DND-41 (cell line): ENCODE measurements at regions not wholly inside any gene's neighbourhood (a gene's known extent, or its start where the extent isn't known, plus 50 kb on each side); places are given as distances from the start of the nearest gene placed in this dataset.

Source experiments
- ATAC-seq: fragments of 200-7000 bp; cut with Tn5 transposase; 3 replicates; pipeline ENCODE4 v1.9.1; 2021; ENCODE audit warnings: low read depth; ENCODE audit not compliant: insufficient read depth
- DNase-seq: peaks from one replicate; pipeline ENCODE4 v3.0.0-alpha.2; 2020
- H2AFZ ChIP-seq: 2 replicates; pipeline ENCODE4 v1.6.0; 2012; ENCODE audit warnings: low read depth, low read length
- H3K27ac ChIP-seq: 2 replicates; pipeline ENCODE4 v1.5.1; 2012; ENCODE audit warnings: low read length, inconsistent platforms
- H3K27me3 ChIP-seq: fragments of 200-600 bp; sonication (generic); 2 replicates; pipeline ENCODE4 v1.6.0; 2012; ENCODE audit warnings: low read length, mild to moderate bottlenecking, inconsistent platforms; ENCODE audit not compliant: insufficient read depth, poor library complexity
- H3K36me3 ChIP-seq: 2 replicates; pipeline ENCODE4 v1.5.1; 2012; ENCODE audit warnings: low read length, inconsistent platforms; ENCODE audit not compliant: insufficient read depth
- H3K4me1 ChIP-seq: 2 replicates; pipeline ENCODE4 v1.5.1; 2012; ENCODE audit warnings: mild to moderate bottlenecking, low read length; ENCODE audit not compliant: insufficient read depth
- H3K4me2 ChIP-seq: 2 replicates; pipeline ENCODE4 v1.6.0; 2012; ENCODE audit warnings: mild to moderate bottlenecking, moderate library complexity, low read length, inconsistent platforms; ENCODE audit not compliant: insufficient read depth
- H3K4me3 ChIP-seq, 2 experiments: fragments of 200-600 bp in 1 of 2; shearing (Covaris generic) in 1 of 2; 2 replicates each; pipeline ENCODE4 v1.5.1; 2012 to 2016; ENCODE audit warnings: inconsistent platforms in 2 of 2, low read length in 2 of 2, mild to moderate bottlenecking in 2 of 2, low read depth in 1 of 2, moderate library complexity in 1 of 2
- H3K79me2 ChIP-seq: 2 replicates; pipeline ENCODE4 v1.6.0; 2012; ENCODE audit warnings: low read length, inconsistent platforms; ENCODE audit not compliant: insufficient read depth
- H3K9ac ChIP-seq: 2 replicates; pipeline ENCODE4 v1.6.0; 2012; ENCODE audit warnings: low read depth, mild to moderate bottlenecking, inconsistent platforms, low read length, moderate library complexity
- H3K9me3 ChIP-seq: 2 replicates; pipeline ENCODE4 v1.5.1; 2012; ENCODE audit warnings: low read length, moderate library complexity, mild to moderate bottlenecking, inconsistent platforms; ENCODE audit not compliant: insufficient read depth, severe bottlenecking
- H4K20me1 ChIP-seq: 2 replicates; pipeline ENCODE4 v1.6.0; 2012; ENCODE audit warnings: low read length; ENCODE audit not compliant: insufficient read depth
- CTCF ChIP-seq: IDR thresholded peaks from 2 replicates; pipeline ENCODE4 v1.5.1; 2012; ENCODE audit warnings: borderline replicate concordance, low read length, moderate library complexity, mild to moderate bottlenecking; ENCODE audit not compliant: poor library complexity, severe bottlenecking; ENCODE audit errors: extremely low read depth
- EZH2 ChIP-seq: IDR thresholded peaks from 3 replicates; pipeline ENCODE4 v1.6.1; 2012; ENCODE audit warnings: borderline replicate concordance, low read depth, mild to moderate bottlenecking, moderate library complexity, low read length, inconsistent platforms; ENCODE audit not compliant: severe bottlenecking

DNA sequence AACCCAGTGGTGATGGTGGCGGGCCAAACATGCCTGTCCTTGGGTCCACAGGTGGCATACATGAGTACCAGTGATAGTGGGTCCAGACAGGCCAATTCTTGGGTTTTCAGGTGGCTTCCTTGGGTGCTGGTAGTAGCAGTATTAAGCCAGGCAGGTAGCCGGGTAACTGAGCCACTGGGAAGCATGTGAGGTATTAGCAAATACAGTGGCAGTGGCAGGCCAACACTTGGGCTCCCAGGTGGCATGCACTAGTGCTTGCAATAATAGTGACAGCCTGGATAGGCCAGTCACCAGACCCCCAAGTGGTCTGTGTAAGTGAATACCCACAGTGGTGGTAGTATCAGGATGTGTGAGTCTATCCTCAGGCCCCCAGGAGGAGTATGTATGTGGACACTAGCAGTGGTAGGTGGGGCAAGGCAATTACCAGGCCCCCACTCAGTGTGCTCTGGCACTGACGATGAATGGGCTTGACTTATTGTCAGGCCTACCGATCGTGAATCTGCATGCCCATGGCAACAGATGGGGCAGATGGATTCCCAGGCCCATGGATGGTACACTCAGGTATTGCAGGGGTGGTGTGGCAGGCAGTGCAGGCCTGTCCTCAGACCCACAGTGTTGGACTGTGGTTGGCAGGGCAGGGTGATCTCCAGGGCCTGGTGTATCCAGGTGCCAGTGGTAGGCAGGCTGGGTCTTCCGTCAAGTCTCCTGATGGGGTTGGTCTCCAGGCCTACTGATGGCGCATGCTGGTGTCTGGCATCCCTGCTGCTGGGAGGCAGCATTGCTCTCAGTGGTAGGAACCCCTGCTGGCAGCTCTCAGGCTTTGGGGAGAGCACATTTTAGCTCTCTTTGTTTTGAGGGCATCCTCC is 840.7 kb downstream of the FAM181B start:
- H3K4me2 ChIP-seq, result no peak overlapping the region
- H3K4me3 ChIP-seq, result no peak overlapping the region
- no peaks in the 10 kb centered on the region for H3K27me3 ChIP-seq
- H3K79me2 ChIP-seq, result no peaks in the 10 kb centered on the region
- H3K36me3 ChIP-seq, result no peaks in the 10 kb centered on the region
- no peaks in the 10 kb centered on the region; the same call in 1 of the 2 replicates for H4K20me1 ChIP-seq
- no peak for ATAC-seq
- H3K4me1 ChIP-seq, result no peaks in the 10 kb centered on the region
- H3K9me3 ChIP-seq, result no peaks in the 10 kb centered on the region
- TF ChIP-seq EZH2 (no peak), CTCF (no peak)
- no peak overlapping the region for H3K27ac ChIP-seq
- no peak for DNase-seq
- no peak overlapping the region for H2AFZ ChIP-seq
- no peak overlapping the region for H3K9ac ChIP-seq

DNA sequence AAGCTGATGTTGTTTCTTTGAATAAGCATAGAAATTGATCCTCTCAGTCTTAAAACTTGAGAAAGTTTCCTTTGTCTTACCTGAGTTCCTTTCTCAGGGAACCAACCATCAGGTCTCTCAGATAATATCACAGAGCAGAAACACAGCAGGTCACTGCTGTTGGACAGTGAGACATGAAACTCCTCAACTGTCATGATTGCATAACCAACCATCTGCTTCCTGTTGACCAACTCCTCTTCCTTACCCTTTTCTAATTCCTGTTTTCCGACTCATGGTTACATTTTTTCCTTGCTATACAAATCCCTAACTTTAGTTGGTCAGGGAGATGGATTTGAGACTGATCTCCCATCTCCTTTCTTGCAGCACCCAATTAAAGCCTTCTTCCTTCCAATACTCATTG is 845.3 kb downstream of the FAM181B start:
- Histone ChIP-seq H3K9ac (no peak overlapping the region), H3K27me3 (peaks cover 4% of the 10 kb centered on the region), H2AFZ (no peak overlapping the region), H3K4me2 (no peak overlapping the region), H3K9me3 (no peaks in the 10 kb centered on the region), H4K20me1 (peaks cover 2% of the 10 kb centered on the region; the same call in 1 of the 2 replicates), H3K27ac (no peak overlapping the region), H3K79me2 (no peaks in the 10 kb centered on the region), H3K4me3 (no peak overlapping the region), H3K36me3 (no peaks in the 10 kb centered on the region), H3K4me1 (no peaks in the 10 kb centered on the region)
- no peak for TF ChIP-seq CTCF
- no peak for TF ChIP-seq EZH2
- DNase-seq (no peak), ATAC-seq (no peak)

DNA sequence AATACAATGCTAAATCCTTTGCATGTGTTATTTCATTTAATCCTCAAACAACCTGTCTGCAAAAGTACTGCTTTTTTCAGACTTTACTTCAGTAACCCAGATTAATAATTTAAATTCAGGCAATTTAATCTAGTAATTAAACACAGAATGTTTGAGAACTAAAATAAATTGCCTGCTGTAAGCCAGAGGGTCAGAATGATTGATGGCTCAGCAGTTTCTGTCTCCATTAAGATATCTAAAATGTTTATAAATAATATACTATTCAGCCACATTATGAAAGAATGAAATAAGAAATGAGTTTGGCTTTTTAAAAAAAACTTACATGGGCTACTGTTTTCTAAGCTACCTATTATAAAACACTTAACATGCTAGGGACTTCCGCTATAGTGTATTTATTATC is 846.0 kb downstream of the FAM181B start:
- ATAC-seq (no peak), DNase-seq (no peak)
- no peak overlapping the region for H2AFZ ChIP-seq
- H4K20me1 ChIP-seq, result 0 out of 2 replicates have a peak, but pooled peaks cover 2% of the 10 kb centered on the region
- no peak overlapping the region for H3K4me3 ChIP-seq
- no peak for TF ChIP-seq CTCF
- TF ChIP-seq EZH2, result no peak
- no peaks in the 10 kb centered on the region for H3K79me2 ChIP-seq
- H3K36me3 ChIP-seq, result no peaks in the 10 kb centered on the region
- H3K27me3 ChIP-seq, result peaks cover 4% of the 10 kb centered on the region
- H3K4me1 ChIP-seq, result no peaks in the 10 kb centered on the region
- H3K9me3 ChIP-seq, result no peaks in the 10 kb centered on the region
- no peak overlapping the region for H3K9ac ChIP-seq
- no peak overlapping the region for H3K4me2 ChIP-seq
- H3K27ac ChIP-seq, result no peak overlapping the region
